ENCODE measurements at regions not wholly inside any gene's neighbourhood (a gene's known extent, or its start where the extent isn't known, plus 50 kb on each side); places are given as distances from the start of the nearest gene placed in this dataset.

- Histone ChIP-seq H3K27ac (no peak overlapping the region), H3K36me3 (no peaks in the 10 kb centered on the region), H3K4me1 (no peaks in the 10 kb centered on the region), H3K9me3 (no peaks in the 10 kb centered on the region), H3K27me3 (no peaks in the 10 kb centered on the region), H3K4me3 (no peak overlapping the region)
- no peak for ATAC-seq
- no peak for TF ChIP-seq POLR2A (IDR thresholded peaks at IDR 0.05)
- TF ChIP-seq CTCF (IDR thresholded peaks at IDR 0.05 in 4 of 5, conservative IDR thresholded peaks at IDR 0.05 in 1 of 5), result no peak
- in situ Hi-C loops (cut with MboI; ENCODE audit: low sequenced_read_pairs in 4 of 4) (no loop called here), intact Hi-C loops (cut with DNase I; ENCODE audit: low total_unique reads) (no loop called here)
- DNase-seq, result no peak
Measured at GRCh38 chr6:169406804-169407203, 153.2 kb upstream of the THBS2 start.

- H3K27ac ChIP-seq, result no peak overlapping the region
- ATAC-seq (no peak), DNase-seq (no peak)
- H3K4me1 ChIP-seq, result no peaks in the 10 kb centered on the region
- H3K9me3 ChIP-seq, result no peaks in the 10 kb centered on the region
- no peak overlapping the region for H3K4me3 ChIP-seq
- intact Hi-C loops (cut with DNase I; ENCODE audit: low total_unique reads) (no loop called here), in situ Hi-C loops (cut with MboI; ENCODE audit: low sequenced_read_pairs in 4 of 4) (no loop called here)
- H3K36me3 ChIP-seq, result no peaks in the 10 kb centered on the region
- H3K27me3 ChIP-seq, result no peaks in the 10 kb centered on the region
- TF ChIP-seq CTCF (IDR thresholded peaks at IDR 0.05 in 4 of 5, conservative IDR thresholded peaks at IDR 0.05 in 1 of 5) (no peak), POLR2A (IDR thresholded peaks at IDR 0.05) (no peak)
Measured at GRCh38 chr6:169406034-169406433, 152.4 kb upstream of the THBS2 start.

GRCh38 chr6:169404828-169405227 is 151.2 kb upstream of the THBS2 start:
- Histone ChIP-seq H3K9me3 (no peaks in the 10 kb centered on the region), H3K4me3 (no peak overlapping the region), H3K27me3 (no peaks in the 10 kb centered on the region), H3K36me3 (no peaks in the 10 kb centered on the region), H3K4me1 (no peaks in the 10 kb centered on the region), H3K27ac (no peak overlapping the region)
- in situ Hi-C loops (cut with MboI; ENCODE audit: low sequenced_read_pairs in 4 of 4), result no loop called here
- intact Hi-C loops (cut with DNase I; ENCODE audit: low total_unique reads), result no loop called here
- ATAC-seq (no peak), DNase-seq (no peak)
- TF ChIP-seq POLR2A (IDR thresholded peaks at IDR 0.05), result no peak
- no peak for TF ChIP-seq CTCF (IDR thresholded peaks at IDR 0.05 in 4 of 5, conservative IDR thresholded peaks at IDR 0.05 in 1 of 5)

- Histone ChIP-seq H3K9me3 (no peaks in the 10 kb centered on the region), H3K36me3 (no peaks in the 10 kb centered on the region), H3K27ac (no peak overlapping the region), H3K4me1 (no peaks in the 10 kb centered on the region), H3K27me3 (no peaks in the 10 kb centered on the region), H3K4me3 (no peak overlapping the region)
- in situ Hi-C loops (cut with MboI; ENCODE audit: low sequenced_read_pairs in 4 of 4), result no loop called here
- intact Hi-C loops (cut with DNase I; ENCODE audit: low total_unique reads), result no loop called here
- DNase-seq (peak; percentile 25 to 60), ATAC-seq (peak; percentile 50 to 68)
- TF ChIP-seq CTCF (IDR thresholded peaks at IDR 0.05 in 4 of 5, conservative IDR thresholded peaks at IDR 0.05 in 1 of 5) (no peak), POLR2A (IDR thresholded peaks at IDR 0.05) (no peak)
Measured at GRCh38 chr6:169398342-169399105, 144.9 kb upstream of the THBS2 start.

- TF ChIP-seq POLR2A (IDR thresholded peaks at IDR 0.05) (no peak), CTCF (IDR thresholded peaks at IDR 0.05 in 4 of 5, conservative IDR thresholded peaks at IDR 0.05 in 1 of 5) (no peak)
- in situ Hi-C loops (cut with MboI; ENCODE audit: low sequenced_read_pairs in 4 of 4) (no loop called here), intact Hi-C loops (cut with DNase I; ENCODE audit: low total_unique reads) (no loop called here)
- no peak overlapping the region for H3K27ac ChIP-seq
- DNase-seq, result no peak
- no peaks in the 10 kb centered on the region for H3K4me1 ChIP-seq
- H3K9me3 ChIP-seq, result no peaks in the 10 kb centered on the region
- H3K27me3 ChIP-seq, result no peaks in the 10 kb centered on the region
- no peak for ATAC-seq
- no peak overlapping the region for H3K4me3 ChIP-seq
- no peaks in the 10 kb centered on the region for H3K36me3 ChIP-seq
Measured at GRCh38 chr6:169397684-169398083, 144.0 kb upstream of the THBS2 start.
